ENCODE measurements at regions not wholly inside any gene's neighbourhood (a gene's known extent, or its start where the extent isn't known, plus 50 kb on each side); places are given as distances from the start of the nearest gene placed in this dataset.

- no peak for TF ChIP-seq CTCF (IDR thresholded peaks at IDR 0.05)
- no peak for TF ChIP-seq POLR2A (IDR thresholded peaks at IDR 0.05)
- no peak for TF ChIP-seq EP300 (IDR thresholded peaks at IDR 0.05)
Measured at GRCh38 chr9:91148306-91148705, 213.4 kb downstream of the AUH start.
